OCI-LY3 (cell line): ENCODE measurements at regions not wholly inside any gene's neighbourhood (a gene's known extent, or its start where the extent isn't known, plus 50 kb on each side); places are given as distances from the start of the nearest gene placed in this dataset.

Experiments
- H2AFZ ChIP-seq: fragments of 200-600, 300-600 bp; shearing (Covaris generic); 2 replicates; pipeline ENCODE4 v1.6.0; 2014; ENCODE audit warnings: antibody characterized with exemption, low read depth, low read length
- H3K27ac ChIP-seq: fragments of 200-600, 300-600 bp; sonication (generic); 2 replicates; pipeline ENCODE4 v1.5.1; 2014; ENCODE audit warnings: mild to moderate bottlenecking, low read length, moderate library complexity, mixed read lengths
- H3K27me3 ChIP-seq: fragments of 200-600, 300-600 bp; sonication (generic); 2 replicates; pipeline ENCODE4 v1.6.1; 2014; ENCODE audit warnings: low read depth, low read length, mixed read lengths
- H3K36me3 ChIP-seq: fragments of 200-600, 300-600 bp; sonication (generic); replicated peaks from 2 replicates; pipeline ENCODE3; 2014; ENCODE audit warnings: low read depth, low read length, mixed read lengths
- H3K4me1 ChIP-seq: fragments of 300-600, 200-600 bp; sonication (generic); 2 replicates; pipeline ENCODE4 v1.6.1; 2014; ENCODE audit warnings: low read length, mixed read lengths
- H3K4me2 ChIP-seq: fragments of 200-600, 300-600 bp; sonication (generic); 2 replicates; pipeline ENCODE4 v1.6.1; 2014; ENCODE audit warnings: low read length, mixed read lengths
- H3K4me3 ChIP-seq: fragments of 300-600, 200-600 bp; sonication (generic); 2 replicates; pipeline ENCODE4 v1.5.1; 2014; ENCODE audit warnings: antibody characterized with exemption, mild to moderate bottlenecking, low read length, moderate library complexity
- H3K79me2 ChIP-seq: fragments of 300-600, 200-600 bp; shearing (Covaris generic); 2 replicates; pipeline ENCODE4 v1.6.1; 2014; ENCODE audit warnings: mild to moderate bottlenecking, low read length, mixed read lengths
- H3K9ac ChIP-seq: fragments of 300-600, 200-600 bp; shearing (Covaris generic); 2 replicates; pipeline ENCODE4 v1.6.0; 2014; ENCODE audit warnings: mild to moderate bottlenecking, low read length, moderate library complexity
- H3K9me3 ChIP-seq: fragments of 200-600, 300-600 bp; shearing (Covaris generic); 2 replicates; pipeline ENCODE4 v1.6.1; 2014; ENCODE audit warnings: low read length, mixed read lengths; ENCODE audit not compliant: insufficient read depth
- H4K20me1 ChIP-seq: fragments of 200-600, 300-600 bp; sonication (generic); 2 replicates; pipeline ENCODE4 v1.6.1; 2016; ENCODE audit warnings: low read length, mixed read lengths; ENCODE audit not compliant: insufficient read depth
- EZH2phosphoT487 ChIP-seq: fragments of 200-600 bp; shearing (Covaris generic); IDR thresholded peaks from 2 replicates; pipeline ENCODE4 v1.6.1; 2018; ENCODE audit warnings: antibody characterized with exemption, mixed run types, low read depth
- TF ChIP-seq, protein P1 (sequence below): fragments of 200-600, 300-600 bp; sonication (generic); IDR thresholded peaks from 2 replicates; pipeline ENCODE4 v1.5.1; 2014; ENCODE audit warnings: antibody characterized with exemption, low read length, low read depth

DNA sequence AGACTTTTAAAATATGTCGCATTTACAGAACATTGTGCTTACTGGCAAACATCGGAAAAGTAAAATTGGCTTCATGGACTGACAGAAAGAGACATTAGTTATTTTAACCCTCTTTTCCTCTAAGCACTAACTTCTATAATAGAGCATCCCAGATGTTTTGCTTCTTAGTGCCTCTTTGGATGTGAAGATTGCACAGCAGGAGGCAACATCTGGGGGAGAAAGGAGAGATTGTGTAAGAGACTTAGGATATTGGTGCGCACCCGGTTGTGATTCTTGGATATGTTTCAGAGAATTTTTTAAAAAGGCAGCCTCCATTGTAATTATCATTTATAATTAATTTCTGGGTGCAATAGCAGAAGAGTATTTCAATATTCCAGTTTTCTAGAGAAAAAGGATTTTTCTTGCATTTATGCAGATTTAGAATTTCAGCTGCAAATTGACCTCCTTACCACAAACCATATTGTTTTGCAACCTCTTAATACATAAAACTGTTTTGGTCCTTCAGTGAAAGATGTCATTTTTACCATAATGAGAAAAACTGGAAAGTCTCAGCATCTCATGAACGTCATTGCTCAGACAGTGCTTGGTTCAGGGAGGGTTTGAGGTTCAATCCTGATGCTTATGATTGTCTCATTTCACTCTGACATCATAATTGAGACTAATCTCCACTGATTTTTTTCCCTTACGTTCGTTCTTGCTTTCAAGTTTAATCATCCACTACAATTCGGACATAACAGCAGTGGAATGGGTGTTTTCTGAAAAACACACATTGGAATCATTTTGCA is 404.3 kb downstream of the ZNF521 start:
- H3K4me2 ChIP-seq, result no peak overlapping the region
- TF ChIP-seq, protein P1, sequence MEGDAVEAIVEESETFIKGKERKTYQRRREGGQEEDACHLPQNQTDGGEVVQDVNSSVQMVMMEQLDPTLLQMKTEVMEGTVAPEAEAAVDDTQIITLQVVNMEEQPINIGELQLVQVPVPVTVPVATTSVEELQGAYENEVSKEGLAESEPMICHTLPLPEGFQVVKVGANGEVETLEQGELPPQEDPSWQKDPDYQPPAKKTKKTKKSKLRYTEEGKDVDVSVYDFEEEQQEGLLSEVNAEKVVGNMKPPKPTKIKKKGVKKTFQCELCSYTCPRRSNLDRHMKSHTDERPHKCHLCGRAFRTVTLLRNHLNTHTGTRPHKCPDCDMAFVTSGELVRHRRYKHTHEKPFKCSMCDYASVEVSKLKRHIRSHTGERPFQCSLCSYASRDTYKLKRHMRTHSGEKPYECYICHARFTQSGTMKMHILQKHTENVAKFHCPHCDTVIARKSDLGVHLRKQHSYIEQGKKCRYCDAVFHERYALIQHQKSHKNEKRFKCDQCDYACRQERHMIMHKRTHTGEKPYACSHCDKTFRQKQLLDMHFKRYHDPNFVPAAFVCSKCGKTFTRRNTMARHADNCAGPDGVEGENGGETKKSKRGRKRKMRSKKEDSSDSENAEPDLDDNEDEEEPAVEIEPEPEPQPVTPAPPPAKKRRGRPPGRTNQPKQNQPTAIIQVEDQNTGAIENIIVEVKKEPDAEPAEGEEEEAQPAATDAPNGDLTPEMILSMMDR, result no peak
- TF ChIP-seq EZH2phosphoT487, result no peak
- no peak overlapping the region for H3K4me3 ChIP-seq
- no peak overlapping the region for H3K9ac ChIP-seq
- no peaks in the 10 kb centered on the region for H3K4me1 ChIP-seq
- no peak overlapping the region for H3K27ac ChIP-seq
- no peaks in the 10 kb centered on the region for H3K9me3 ChIP-seq
- H4K20me1 ChIP-seq, result no peaks in the 10 kb centered on the region
- H3K79me2 ChIP-seq, result no peaks in the 10 kb centered on the region
- no peaks in the 10 kb centered on the region for H3K36me3 ChIP-seq
- no peaks in the 10 kb centered on the region for H3K27me3 ChIP-seq
- no peak overlapping the region for H2AFZ ChIP-seq

DNA sequence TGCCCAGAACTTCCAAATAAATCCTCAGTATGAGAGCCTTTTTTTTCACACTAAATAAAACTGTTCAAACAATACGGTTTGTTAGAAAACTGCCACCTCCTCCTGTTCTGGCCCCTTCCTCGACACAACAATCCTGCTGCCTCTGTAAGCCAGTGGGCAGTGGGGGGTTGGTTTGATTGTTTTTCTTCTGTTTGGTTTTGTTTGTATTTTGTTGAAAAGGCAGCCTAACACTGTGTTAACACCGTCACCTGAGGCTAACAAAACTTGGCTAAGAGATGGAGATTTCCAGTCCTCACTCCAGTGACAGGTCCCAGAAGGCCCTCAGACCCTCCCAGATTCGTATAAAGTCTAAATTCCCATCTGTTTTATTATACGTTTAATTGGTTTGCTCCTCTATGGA is 402.1 kb downstream of the ZNF521 start:
- Histone ChIP-seq H3K36me3 (no peaks in the 10 kb centered on the region), H3K79me2 (no peaks in the 10 kb centered on the region), H3K9ac (no peak overlapping the region), H3K9me3 (no peaks in the 10 kb centered on the region), H3K27me3 (no peaks in the 10 kb centered on the region), H3K4me1 (no peaks in the 10 kb centered on the region), H3K4me2 (no peak overlapping the region), H3K4me3 (no peak overlapping the region), H3K27ac (no peak overlapping the region), H4K20me1 (no peaks in the 10 kb centered on the region), H2AFZ (no peak overlapping the region)
- TF ChIP-seq EZH2phosphoT487, result no peak
- TF ChIP-seq, protein P1, result no peak

- Histone ChIP-seq H3K79me2 (no peaks in the 10 kb centered on the region), H2AFZ (no peak overlapping the region), H3K4me1 (no peaks in the 10 kb centered on the region), H3K27me3 (no peaks in the 10 kb centered on the region; the same call in 1 of the 2 replicates), H3K27ac (no peak overlapping the region), H3K4me2 (no peak overlapping the region), H3K9me3 (no peaks in the 10 kb centered on the region), H4K20me1 (no peaks in the 10 kb centered on the region), H3K9ac (no peak overlapping the region), H3K36me3 (no peaks in the 10 kb centered on the region), H3K4me3 (no peak overlapping the region)
- no peak for TF ChIP-seq EZH2phosphoT487
- TF ChIP-seq, protein P1, result no peak
These were observed 397.6 kb downstream of the ZNF521 start for GRCh38 chr18:24954341-24954740.

DNA sequence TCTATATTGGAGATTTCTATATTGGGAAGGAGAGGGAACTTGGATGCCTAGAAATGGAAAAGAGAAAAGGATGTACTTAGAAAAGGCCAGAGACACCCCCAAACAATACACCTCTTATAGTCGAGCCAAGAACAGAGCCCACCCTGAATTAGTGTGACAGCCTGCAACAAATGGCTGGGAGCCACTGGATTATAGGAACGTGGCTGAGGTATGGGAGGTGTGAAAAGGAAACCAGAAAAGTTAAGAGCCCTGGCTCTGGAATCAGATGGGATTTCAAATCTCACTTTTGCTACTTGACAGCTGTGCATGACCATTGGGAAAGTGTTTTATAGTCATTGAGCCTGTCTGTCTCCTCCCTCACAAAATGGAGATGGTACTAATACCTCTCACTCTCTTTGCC is 394.0 kb downstream of the ZNF521 start:
- no peak overlapping the region for H3K9ac ChIP-seq
- H3K79me2 ChIP-seq, result no peaks in the 10 kb centered on the region
- no peak overlapping the region for H3K4me2 ChIP-seq
- H3K27me3 ChIP-seq, result no peaks in the 10 kb centered on the region; the same call in 1 of the 2 replicates
- no peak overlapping the region for H3K4me3 ChIP-seq
- H3K9me3 ChIP-seq, result no peaks in the 10 kb centered on the region
- TF ChIP-seq, protein P1, result no peak
- TF ChIP-seq EZH2phosphoT487, result no peak
- H3K36me3 ChIP-seq, result no peaks in the 10 kb centered on the region
- no peaks in the 10 kb centered on the region for H4K20me1 ChIP-seq
- H2AFZ ChIP-seq, result no peak overlapping the region
- no peaks in the 10 kb centered on the region for H3K4me1 ChIP-seq
- no peak overlapping the region for H3K27ac ChIP-seq
